ENCODE measurements at regions not wholly inside any gene's neighbourhood (a gene's known extent, or its start where the extent isn't known, plus 50 kb on each side); places are given as distances from the start of the nearest gene placed in this dataset.

DNA sequence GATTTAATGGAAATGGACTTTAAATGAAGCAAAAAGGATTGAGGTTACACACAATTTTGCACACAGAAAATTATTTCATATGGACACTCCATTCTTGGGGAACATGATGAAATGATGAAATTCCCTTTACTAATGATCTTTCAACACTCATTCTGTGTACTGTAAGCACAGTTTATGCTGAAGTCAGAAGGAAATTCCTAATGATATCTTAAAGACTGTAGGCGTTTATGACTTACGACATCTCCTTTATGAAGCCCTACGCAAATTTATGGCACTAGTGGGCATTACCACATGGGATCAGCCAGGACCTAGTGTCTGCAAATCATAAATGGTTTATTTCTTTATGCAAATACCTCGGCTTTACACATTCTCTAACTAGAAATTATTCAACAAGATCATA, 97.9 kb upstream of the SOX5 start:
- Histone ChIP-seq H3K4me2 (ENCODE audit: low read length) (no peak overlapping the region), H3K79me2 (ENCODE audit: insufficient read depth, low read length) (no peaks in the 10 kb centered on the region), H3K9me3 (ENCODE audit: insufficient read depth, low read depth, low read length) (no peaks in the 10 kb centered on the region), H3K27ac (ENCODE audit: low read depth, low read length) (no peak overlapping the region), H3K4me3 (ENCODE audit: insufficient read depth, low read depth, low read length) (no peak overlapping the region), H3K9ac (ENCODE audit: low read length) (no peak overlapping the region), H3K36me3 (ENCODE audit: insufficient read depth, low read length) (no peaks in the 10 kb centered on the region), H3K27me3 (ENCODE audit: insufficient read depth, low read length) (peaks cover 13% of the 10 kb centered on the region), H3K4me1 (ENCODE audit: insufficient read depth, low read length) (peaks cover 9% of the 10 kb centered on the region), H2AFZ (ENCODE audit: low read depth, low read length) (no peak overlapping the region), H4K20me1 (ENCODE audit: insufficient read depth, low read length) (no peaks in the 10 kb centered on the region)
- Mint-ChIP-seq H3K9me3 (ENCODE audit: unreplicated experiment) (no peaks in the 10 kb centered on the region), H3K4me3 (ENCODE audit: unreplicated experiment) (no peak overlapping the region), H3K27ac (ENCODE audit: unreplicated experiment) (no peak overlapping the region), H3K4me1 (ENCODE audit: low read depth, unreplicated experiment) (peaks cover 5% of the 10 kb centered on the region), H3K27me3 (ENCODE audit: low read depth, unreplicated experiment) (no peaks in the 10 kb centered on the region), H3K36me3 (ENCODE audit: low read depth, unreplicated experiment) (no peaks in the 10 kb centered on the region)
- FAIRE-seq (no peak), DNase-seq (ENCODE audit: low read depth) (no peak)
- TF ChIP-seq EZH2 (IDR thresholded peaks at IDR 0.05; ENCODE audit: insufficient read depth, low read length): no peak
- TF ChIP-seq, protein P1, sequence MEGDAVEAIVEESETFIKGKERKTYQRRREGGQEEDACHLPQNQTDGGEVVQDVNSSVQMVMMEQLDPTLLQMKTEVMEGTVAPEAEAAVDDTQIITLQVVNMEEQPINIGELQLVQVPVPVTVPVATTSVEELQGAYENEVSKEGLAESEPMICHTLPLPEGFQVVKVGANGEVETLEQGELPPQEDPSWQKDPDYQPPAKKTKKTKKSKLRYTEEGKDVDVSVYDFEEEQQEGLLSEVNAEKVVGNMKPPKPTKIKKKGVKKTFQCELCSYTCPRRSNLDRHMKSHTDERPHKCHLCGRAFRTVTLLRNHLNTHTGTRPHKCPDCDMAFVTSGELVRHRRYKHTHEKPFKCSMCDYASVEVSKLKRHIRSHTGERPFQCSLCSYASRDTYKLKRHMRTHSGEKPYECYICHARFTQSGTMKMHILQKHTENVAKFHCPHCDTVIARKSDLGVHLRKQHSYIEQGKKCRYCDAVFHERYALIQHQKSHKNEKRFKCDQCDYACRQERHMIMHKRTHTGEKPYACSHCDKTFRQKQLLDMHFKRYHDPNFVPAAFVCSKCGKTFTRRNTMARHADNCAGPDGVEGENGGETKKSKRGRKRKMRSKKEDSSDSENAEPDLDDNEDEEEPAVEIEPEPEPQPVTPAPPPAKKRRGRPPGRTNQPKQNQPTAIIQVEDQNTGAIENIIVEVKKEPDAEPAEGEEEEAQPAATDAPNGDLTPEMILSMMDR (IDR thresholded peaks at IDR 0.05; ENCODE audit: insufficient read depth, low read depth, low read length): no peak

DNA sequence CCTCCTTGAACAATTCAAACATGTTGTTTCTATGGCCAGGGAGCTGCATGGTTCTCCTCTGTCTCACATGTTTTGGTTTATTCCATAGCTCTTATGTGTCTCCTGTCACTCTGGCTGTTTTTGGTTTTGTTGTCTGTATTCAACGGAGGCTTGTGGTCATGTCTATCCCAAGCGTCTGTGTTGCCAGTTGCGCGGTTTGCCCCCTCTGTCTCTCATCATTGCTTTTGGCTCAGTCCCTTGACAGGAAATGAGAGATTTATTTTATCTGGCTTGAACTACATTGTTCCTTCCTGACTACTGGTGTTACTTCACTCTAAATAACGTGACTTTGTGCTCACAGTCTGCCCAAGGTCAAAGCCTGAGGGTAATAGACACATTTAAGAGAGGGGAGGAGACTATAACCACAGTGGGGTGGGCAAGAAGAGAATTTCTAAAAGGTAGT, 96.4 kb upstream of the SOX5 start:
- no peak overlapping the region for H3K4me3 ChIP-seq (ENCODE audit: insufficient read depth, low read depth, low read length)
- no peaks in the 10 kb centered on the region for H3K36me3 Mint-ChIP-seq (ENCODE audit: low read depth, unreplicated experiment)
- no peaks in the 10 kb centered on the region for H3K79me2 ChIP-seq (ENCODE audit: insufficient read depth, low read length)
- no peak overlapping the region for H3K4me3 Mint-ChIP-seq (ENCODE audit: unreplicated experiment)
- H3K9me3 ChIP-seq (ENCODE audit: insufficient read depth, low read depth, low read length): no peaks in the 10 kb centered on the region
- H3K27ac Mint-ChIP-seq (ENCODE audit: unreplicated experiment): no peak overlapping the region
- TF ChIP-seq, protein P1 (IDR thresholded peaks at IDR 0.05; ENCODE audit: insufficient read depth, low read depth, low read length): no peak
- TF ChIP-seq EZH2 (IDR thresholded peaks at IDR 0.05; ENCODE audit: insufficient read depth, low read length): no peak
- H4K20me1 ChIP-seq (ENCODE audit: insufficient read depth, low read length): no peaks in the 10 kb centered on the region
- FAIRE-seq (no peak), DNase-seq (ENCODE audit: low read depth) (peak; percentile 90)
- no peaks in the 10 kb centered on the region for H3K27me3 Mint-ChIP-seq (ENCODE audit: low read depth, unreplicated experiment)
- H3K4me2 ChIP-seq (ENCODE audit: low read length): peak overlapping the region; percentile 63
- H3K36me3 ChIP-seq (ENCODE audit: insufficient read depth, low read length): no peaks in the 10 kb centered on the region
- peaks cover 5% of the 10 kb centered on the region for H3K4me1 Mint-ChIP-seq (ENCODE audit: low read depth, unreplicated experiment)
- no peak overlapping the region for H3K27ac ChIP-seq (ENCODE audit: low read depth, low read length)
- H3K27me3 ChIP-seq (ENCODE audit: insufficient read depth, low read length): peaks cover 13% of the 10 kb centered on the region
- H2AFZ ChIP-seq (ENCODE audit: low read depth, low read length): no peak overlapping the region
- no peaks in the 10 kb centered on the region for H3K9me3 Mint-ChIP-seq (ENCODE audit: unreplicated experiment)
- no peak overlapping the region for H3K9ac ChIP-seq (ENCODE audit: low read length)
- peaks cover 9% of the 10 kb centered on the region for H3K4me1 ChIP-seq (ENCODE audit: insufficient read depth, low read length)

DNA sequence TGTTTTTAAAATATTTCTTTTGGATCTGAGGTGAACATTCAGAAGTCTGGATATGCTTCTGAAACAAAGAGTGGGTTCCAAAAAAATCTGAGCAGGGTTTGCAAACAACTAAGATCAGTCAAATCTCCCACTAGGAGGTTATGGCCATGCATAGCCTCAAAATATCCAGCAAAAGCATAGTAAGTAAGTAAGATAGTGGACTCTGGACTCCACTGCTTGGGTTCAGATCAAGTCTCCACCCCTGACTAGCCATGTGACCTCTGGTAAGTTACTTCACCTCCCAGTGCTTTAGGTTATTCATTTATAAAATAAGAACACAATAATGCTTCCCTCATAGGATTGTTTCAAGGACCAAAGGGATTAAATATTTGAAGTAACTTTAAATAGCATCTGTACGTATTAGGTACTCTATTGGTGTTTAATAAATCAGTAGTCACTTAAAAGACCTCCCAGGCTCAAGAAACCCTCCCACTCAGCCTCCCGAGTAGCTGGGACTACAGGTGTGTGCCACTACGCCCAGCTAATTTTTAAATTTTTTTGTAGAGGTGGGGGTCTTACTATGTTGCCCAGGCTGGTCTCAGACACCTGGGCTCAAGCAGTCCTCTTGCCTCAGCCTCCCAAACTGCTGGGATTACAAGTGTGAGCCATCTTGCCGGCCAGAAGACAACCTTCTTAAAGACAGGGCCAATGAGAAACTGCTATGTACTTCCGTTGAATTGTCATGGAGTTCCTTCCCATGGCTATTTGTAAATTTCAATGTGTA, 95.7 kb upstream of the SOX5 start:
- Histone ChIP-seq H2AFZ (ENCODE audit: low read depth, low read length) (no peak overlapping the region), H3K36me3 (ENCODE audit: insufficient read depth, low read length) (no peaks in the 10 kb centered on the region), H3K9me3 (ENCODE audit: insufficient read depth, low read depth, low read length) (no peaks in the 10 kb centered on the region), H3K79me2 (ENCODE audit: insufficient read depth, low read length) (no peaks in the 10 kb centered on the region), H4K20me1 (ENCODE audit: insufficient read depth, low read length) (no peaks in the 10 kb centered on the region), H3K4me2 (ENCODE audit: low read length) (peak overlapping the region; percentile 63), H3K4me1 (ENCODE audit: insufficient read depth, low read length) (peaks cover 9% of the 10 kb centered on the region), H3K9ac (ENCODE audit: low read length) (no peak overlapping the region), H3K4me3 (ENCODE audit: insufficient read depth, low read depth, low read length) (no peak overlapping the region), H3K27me3 (ENCODE audit: insufficient read depth, low read length) (peaks cover 13% of the 10 kb centered on the region), H3K27ac (ENCODE audit: low read depth, low read length) (no peak overlapping the region)
- no peaks in the 10 kb centered on the region for H3K9me3 Mint-ChIP-seq (ENCODE audit: unreplicated experiment)
- H3K27me3 Mint-ChIP-seq (ENCODE audit: low read depth, unreplicated experiment): no peaks in the 10 kb centered on the region
- H3K36me3 Mint-ChIP-seq (ENCODE audit: low read depth, unreplicated experiment): no peaks in the 10 kb centered on the region
- DNase-seq (ENCODE audit: low read depth) (no peak), FAIRE-seq (no peak)
- H3K27ac Mint-ChIP-seq (ENCODE audit: unreplicated experiment): no peak overlapping the region
- H3K4me3 Mint-ChIP-seq (ENCODE audit: unreplicated experiment): no peak overlapping the region
- no peak for TF ChIP-seq EZH2 (IDR thresholded peaks at IDR 0.05; ENCODE audit: insufficient read depth, low read length)
- TF ChIP-seq, protein P1 (IDR thresholded peaks at IDR 0.05; ENCODE audit: insufficient read depth, low read depth, low read length): no peak
- peaks cover 5% of the 10 kb centered on the region for H3K4me1 Mint-ChIP-seq (ENCODE audit: low read depth, unreplicated experiment)
